Suprapubic skin (tissue), 4 donors: ENCODE measurements at regions not wholly inside any gene's neighbourhood (a gene's known extent, or its start where the extent isn't known, plus 50 kb on each side); places are given as distances from the start of the nearest gene placed in this dataset.

Experiments
- DNase-seq, 2 donors: peaks; one replicate each; pipeline ENCODE4 v3.0.0-alpha.2; 2019; ENCODE audit warnings: low spot score in 2 of 2
- H3K27ac ChIP-seq: fragments of 200-600 bp; sonication (generic); one replicate; pipeline ENCODE4 v1.5.1; 2019
- H3K27me3 ChIP-seq: fragments of 200-600 bp; sonication (generic); one replicate; pipeline ENCODE4 v1.5.1; 2019
- H3K36me3 ChIP-seq: fragments of 200-600 bp; sonication (generic); one replicate; pipeline ENCODE4 v1.5.1; 2019
- H3K4me1 ChIP-seq: fragments of 200-600 bp; sonication (generic); one replicate; pipeline ENCODE4 v1.5.1; 2019
- H3K4me3 ChIP-seq: fragments of 200-600 bp; sonication (generic); one replicate; pipeline ENCODE4 v1.5.1; 2019; ENCODE audit warnings: mild to moderate bottlenecking
- H3K9me3 ChIP-seq: fragments of 200-600 bp; sonication (generic); one replicate; pipeline ENCODE4 v1.5.1; 2019
- EP300 ChIP-seq: sonication (generic); formaldehyde crosslinking; IDR thresholded peaks from one replicate; pipeline ENCODE4 v1.6.1; 2017; ENCODE audit warnings: antibody characterized with exemption
- POLR2A ChIP-seq, 2 donors: fragments of 450-650 bp; IDR thresholded peaks; one replicate each; pipeline ENCODE4 v1.6.1; 2017; ENCODE audit warnings: antibody characterized with exemption in 2 of 2, mild to moderate bottlenecking in 2 of 2, moderate library complexity in 2 of 2
- POLR2AphosphoS5 ChIP-seq, 3 donors: sonication (generic); formaldehyde crosslinking; IDR thresholded peaks; one replicate each; pipeline ENCODE4 v1.6.1; 2017; ENCODE audit warnings: antibody characterized with exemption in 3 of 3
- WGBS: methylation state at CpG from one replicate; pipeline ENCODE4 v1.1.5; 2018; 5-methylcytosine and 5-hydroxymethylcytosine counted together
- TF ChIP-seq, protein P1 (sequence below), 2 donors: fragments of 200-600 bp in 1 of 2; fragments of 450-650 bp in 1 of 2; sonication (generic) in 1 of 2; IDR thresholded peaks; one replicate each; pipeline ENCODE4 v1.5.1; 2016 to 2019; ENCODE audit warnings: antibody characterized with exemption in 2 of 2, mild to moderate bottlenecking in 1 of 2, moderate library complexity in 1 of 2

DNA sequence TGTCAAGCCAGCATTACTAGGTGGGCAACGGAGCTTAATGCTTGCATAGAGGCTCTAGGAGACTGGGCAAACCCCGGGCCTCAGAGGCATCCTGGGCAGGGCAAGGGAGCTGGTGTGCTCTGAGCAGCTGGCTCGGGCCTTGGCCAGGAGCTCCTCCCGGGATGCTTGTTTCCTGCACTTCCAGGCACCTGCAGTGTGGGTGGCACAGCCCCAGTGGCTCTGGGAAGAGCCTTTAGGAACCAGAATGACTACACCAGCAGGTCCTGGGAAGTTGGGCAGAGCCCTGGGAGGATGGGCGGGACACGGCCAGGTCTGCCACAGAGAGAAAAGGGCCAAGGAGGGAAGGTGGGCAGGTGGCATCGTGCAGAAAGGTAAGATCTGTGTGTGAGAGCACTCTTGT is 80.4 kb upstream of the CD93 start:
- no peak for TF ChIP-seq POLR2AphosphoS5 (IDR thresholded peaks at IDR 0.05)
- TF ChIP-seq, protein P1, sequence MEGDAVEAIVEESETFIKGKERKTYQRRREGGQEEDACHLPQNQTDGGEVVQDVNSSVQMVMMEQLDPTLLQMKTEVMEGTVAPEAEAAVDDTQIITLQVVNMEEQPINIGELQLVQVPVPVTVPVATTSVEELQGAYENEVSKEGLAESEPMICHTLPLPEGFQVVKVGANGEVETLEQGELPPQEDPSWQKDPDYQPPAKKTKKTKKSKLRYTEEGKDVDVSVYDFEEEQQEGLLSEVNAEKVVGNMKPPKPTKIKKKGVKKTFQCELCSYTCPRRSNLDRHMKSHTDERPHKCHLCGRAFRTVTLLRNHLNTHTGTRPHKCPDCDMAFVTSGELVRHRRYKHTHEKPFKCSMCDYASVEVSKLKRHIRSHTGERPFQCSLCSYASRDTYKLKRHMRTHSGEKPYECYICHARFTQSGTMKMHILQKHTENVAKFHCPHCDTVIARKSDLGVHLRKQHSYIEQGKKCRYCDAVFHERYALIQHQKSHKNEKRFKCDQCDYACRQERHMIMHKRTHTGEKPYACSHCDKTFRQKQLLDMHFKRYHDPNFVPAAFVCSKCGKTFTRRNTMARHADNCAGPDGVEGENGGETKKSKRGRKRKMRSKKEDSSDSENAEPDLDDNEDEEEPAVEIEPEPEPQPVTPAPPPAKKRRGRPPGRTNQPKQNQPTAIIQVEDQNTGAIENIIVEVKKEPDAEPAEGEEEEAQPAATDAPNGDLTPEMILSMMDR (IDR thresholded peaks at IDR 0.05), result no peak
- no peak for TF ChIP-seq POLR2A (IDR thresholded peaks at IDR 0.05)
- TF ChIP-seq EP300, result no peak

GRCh38 chr20:23165964-23166363 is 79.8 kb upstream of the CD93 start:
- H3K36me3 ChIP-seq, result no peaks in the 10 kb centered on the region
- H3K27me3 ChIP-seq, result no peaks in the 10 kb centered on the region
- no peaks in the 10 kb centered on the region for H3K9me3 ChIP-seq
- H3K27ac ChIP-seq, result no peak overlapping the region
- peaks cover 16% of the 10 kb centered on the region for H3K4me1 ChIP-seq
- 98% methylated on average over 7 of the region's 7 CpGs for WGBS
- DNase-seq, result no peak
- H3K4me3 ChIP-seq, result no peak overlapping the region
- TF ChIP-seq, protein P1 (IDR thresholded peaks at IDR 0.05), result no peak
- TF ChIP-seq EP300 (no peak), POLR2AphosphoS5 (IDR thresholded peaks at IDR 0.05) (no peak), POLR2A (IDR thresholded peaks at IDR 0.05) (no peak)

More for the DNA sequence above, 80.4 kb upstream of the CD93 start:
- Histone ChIP-seq H3K27me3 (no peaks in the 10 kb centered on the region), H3K9me3 (no peaks in the 10 kb centered on the region), H3K27ac (no peak overlapping the region), H3K36me3 (no peaks in the 10 kb centered on the region), H3K4me1 (peaks cover 10% of the 10 kb centered on the region), H3K4me3 (no peak overlapping the region)
- WGBS, result 81% methylated on average over 7 of the region's 7 CpGs
- DNase-seq, result no peak

DNA sequence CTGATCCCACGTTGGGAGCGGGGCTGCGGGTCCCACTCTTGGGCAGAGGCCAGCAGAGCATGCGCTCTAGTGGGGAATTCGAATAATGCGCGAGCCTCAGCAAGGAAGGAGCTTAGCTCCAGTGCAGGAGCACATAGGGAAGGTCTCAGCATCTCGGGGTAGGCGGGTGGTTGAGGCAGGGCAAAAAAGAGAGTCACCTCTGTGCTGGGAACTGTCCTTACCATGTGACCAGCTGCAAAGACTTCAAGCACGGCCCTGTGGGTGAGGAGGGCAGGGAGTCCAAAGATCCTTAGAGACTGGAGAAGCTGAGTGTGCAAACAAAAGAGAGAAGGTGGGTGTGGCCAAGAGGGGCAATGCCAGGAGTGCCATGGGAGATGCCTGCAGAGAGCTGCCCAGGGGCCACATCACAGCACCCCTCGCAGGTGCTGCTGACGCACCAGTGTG is 79.2 kb upstream of the CD93 start:
- Histone ChIP-seq H3K36me3 (no peaks in the 10 kb centered on the region), H3K27me3 (no peaks in the 10 kb centered on the region), H3K4me3 (no peak overlapping the region), H3K27ac (no peak overlapping the region), H3K4me1 (peaks cover 22% of the 10 kb centered on the region), H3K9me3 (no peaks in the 10 kb centered on the region)
- TF ChIP-seq, protein P1 (IDR thresholded peaks at IDR 0.05), result no peak
- no peak for TF ChIP-seq POLR2A (IDR thresholded peaks at IDR 0.05)
- no peak for TF ChIP-seq EP300
- no peak for TF ChIP-seq POLR2AphosphoS5 (IDR thresholded peaks at IDR 0.05)
- DNase-seq, result no peak
- WGBS, result 71% methylated on average over 12 of the region's 12 CpGs

DNA sequence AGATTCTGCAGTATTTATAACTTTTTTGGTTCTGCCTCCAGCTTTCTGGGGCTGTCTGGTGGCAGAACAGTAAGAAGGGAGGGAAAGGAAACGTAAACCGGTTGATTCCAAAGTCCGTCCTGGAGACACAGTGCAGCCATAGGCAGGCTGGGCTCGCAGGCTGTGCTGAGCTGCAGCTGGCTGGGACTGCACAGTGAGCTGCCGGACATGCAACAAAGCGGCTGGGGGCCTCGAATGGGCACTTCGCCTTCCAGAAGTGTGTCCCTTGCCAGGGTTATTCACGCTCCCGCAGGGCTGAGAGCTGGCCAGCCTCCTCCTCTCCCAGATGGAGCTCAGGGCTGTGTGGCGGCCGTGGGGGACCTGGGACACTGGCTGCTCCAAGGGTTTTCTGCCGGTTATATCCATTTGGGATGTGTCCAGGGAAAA is 78.1 kb upstream of the CD93 start:
- Histone ChIP-seq H3K27me3 (no peaks in the 10 kb centered on the region), H3K4me3 (no peak overlapping the region), H3K4me1 (peaks cover 34% of the 10 kb centered on the region), H3K36me3 (no peaks in the 10 kb centered on the region), H3K27ac (no peak overlapping the region), H3K9me3 (no peaks in the 10 kb centered on the region)
- DNase-seq, result no peak
- 94% methylated on average over 11 of the region's 13 CpGs for WGBS
- TF ChIP-seq, protein P1 (IDR thresholded peaks at IDR 0.05), result no peak
- TF ChIP-seq POLR2AphosphoS5 (IDR thresholded peaks at IDR 0.05) (no peak), EP300 (no peak), POLR2A (IDR thresholded peaks at IDR 0.05) (no peak)

- Histone ChIP-seq H3K4me1 (peaks cover 40% of the 10 kb centered on the region), H3K9me3 (no peaks in the 10 kb centered on the region), H3K36me3 (no peaks in the 10 kb centered on the region), H3K27me3 (no peaks in the 10 kb centered on the region), H3K27ac (no peak overlapping the region), H3K4me3 (no peak overlapping the region)
- TF ChIP-seq POLR2AphosphoS5 (IDR thresholded peaks at IDR 0.05) (no peak), EP300 (no peak), POLR2A (IDR thresholded peaks at IDR 0.05) (no peak)
- TF ChIP-seq, protein P1 (IDR thresholded peaks at IDR 0.05), result no peak
- no peak for DNase-seq
- 90% methylated on average over 6 of the region's 6 CpGs for WGBS
Measured at GRCh38 chr20:23163562-23163961, 77.4 kb upstream of the CD93 start.
